ENCODE measurements at regions not wholly inside any gene's neighbourhood (a gene's known extent, or its start where the extent isn't known, plus 50 kb on each side); places are given as distances from the start of the nearest gene placed in this dataset.

DNA sequence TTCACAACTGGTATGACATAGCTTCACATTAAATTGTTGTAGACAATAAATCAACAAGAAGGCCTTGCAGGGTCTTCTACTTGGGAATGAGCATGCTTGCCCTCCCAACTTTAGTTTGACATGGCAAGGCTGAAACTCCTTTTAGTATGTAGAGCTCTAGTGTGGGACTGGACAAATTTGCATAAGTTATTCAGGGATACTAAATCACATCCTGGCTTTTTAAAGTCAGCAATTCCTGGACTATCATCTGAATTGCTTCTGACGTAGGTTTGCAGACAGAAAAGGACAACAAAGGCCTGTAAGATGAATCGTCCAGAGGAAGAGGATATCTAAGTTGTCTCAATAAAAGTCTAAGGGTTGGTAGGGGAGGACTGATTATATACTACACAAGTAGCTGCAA lies 123.0 kb upstream of the MAGEB16 start:
- no peak for TF ChIP-seq POLR2A (IDR thresholded peaks at IDR 0.05; ENCODE audit: extremely low read depth, insufficient read length)
- no peak for TF ChIP-seq CTCF (IDR thresholded peaks at IDR 0.05; ENCODE audit: low read depth, low read length)

Data from NB4 (cell line).